CD14-positive monocyte (primary cell): ENCODE measurements at regions not wholly inside any gene's neighbourhood (a gene's known extent, or its start where the extent isn't known, plus 50 kb on each side); places are given as distances from the start of the nearest gene placed in this dataset.
"Not testable (repeated sequence)": the region's sequence is repeated elsewhere in the genome, so short reads cannot be mapped to it uniquely, and the experiment has no call there.

ENCODE experiments used
- DNase-seq, 3 donors: peaks; one replicate each; pipeline ENCODE4 v3.0.0-alpha.2; 2011 to 2022
- H2AFZ ChIP-seq: 2 replicates; pipeline ENCODE4 v1.6.0; 2012; ENCODE audit warnings: mild to moderate bottlenecking, low read depth, low read length, inconsistent platforms; ENCODE audit not compliant: insufficient read depth, poor library complexity, severe bottlenecking
- H3K27ac ChIP-seq, 2 donors: 1 replicate in 1 of 2; 2 replicates in 1 of 2; pipeline ENCODE4 v1.5.1; 2012 to 2013; ENCODE audit warnings: low read length in 2 of 2, control low read depth in 1 of 2, inconsistent platforms in 1 of 2, low read depth in 1 of 2, mild to moderate bottlenecking in 1 of 2
- H3K27me3 ChIP-seq, 2 donors: one replicate each; pipeline versions ENCODE4 v1.6.0 to v1.6.1; 2011 to 2013; ENCODE audit warnings: low read length in 2 of 2; ENCODE audit not compliant: control insufficient read depth in 2 of 2, insufficient read depth in 2 of 2
- H3K36me3 ChIP-seq, 2 donors: replicated peaks in 1 of 2; 1 replicate in 1 of 2; 2 replicates in 1 of 2; pipeline versions ENCODE4 v1.5.1 to v1.6.1; 2012 to 2013; ENCODE audit warnings: low read length in 2 of 2, control low read depth in 1 of 2, inconsistent platforms in 1 of 2, mild to moderate bottlenecking in 1 of 2; ENCODE audit not compliant: insufficient read depth in 2 of 2, control insufficient read depth in 1 of 2
- H3K4me1 ChIP-seq, 2 donors: 1 replicate in 1 of 2; 2 replicates in 1 of 2; pipeline versions ENCODE4 v1.5.1 to v1.6.1; 2012 to 2013; ENCODE audit warnings: low read length in 2 of 2, control low read depth in 1 of 2, inconsistent platforms in 1 of 2, mild to moderate bottlenecking in 1 of 2, moderate library complexity in 1 of 2; ENCODE audit not compliant: insufficient read depth in 2 of 2, control insufficient read depth in 1 of 2
- H3K4me2 ChIP-seq: replicated peaks from 2 replicates; pipeline ENCODE3; 2012; ENCODE audit warnings: low read length, moderate library complexity, mild to moderate bottlenecking; ENCODE audit not compliant: poor library complexity, severe bottlenecking; ENCODE audit errors: extremely low read depth
- H3K4me3 ChIP-seq, 3 experiments: fragments of 200-600 bp in 1 of 3; sonication (generic) in 1 of 3; replicated peaks in 1 of 3; 1 replicate in 2 of 3; 2 replicates in 1 of 3; pipeline ENCODE4 v1.5.1; 2011 to 2013; ENCODE audit warnings: low read length in 3 of 3, mild to moderate bottlenecking in 3 of 3, control low read depth in 2 of 3, low read depth in 2 of 3, inconsistent platforms in 1 of 3, moderate library complexity in 1 of 3
- H3K79me2 ChIP-seq: 2 replicates; pipeline ENCODE4 v1.6.0; 2012; ENCODE audit warnings: mild to moderate bottlenecking, control low read depth, inconsistent platforms, low read length, moderate library complexity; ENCODE audit not compliant: insufficient read depth
- H3K9ac ChIP-seq: 2 replicates; pipeline ENCODE4 v1.6.0; 2017; ENCODE audit warnings: low read length, mild to moderate bottlenecking; ENCODE audit not compliant: insufficient read depth, poor library complexity, severe bottlenecking
- H3K9me3 ChIP-seq, 2 donors: replicated peaks in 1 of 2; 1 replicate in 1 of 2; 2 replicates in 1 of 2; pipeline versions ENCODE4 v1.5.1 to v1.6.1; 2012 to 2013; ENCODE audit warnings: low read length in 2 of 2, control low read depth in 1 of 2; ENCODE audit not compliant: control insufficient read depth in 1 of 2, insufficient read depth in 1 of 2
- H4K20me1 ChIP-seq: 2 replicates; pipeline ENCODE4 v1.6.0; 2012; ENCODE audit warnings: mild to moderate bottlenecking, low read length, control low read depth, moderate library complexity; ENCODE audit not compliant: insufficient read depth
- H3K27ac Mint-ChIP-seq, 7 donors: one replicate each; pipeline ENCODE4 v1.8.0; 2020; ENCODE audit warnings: mild to moderate bottlenecking in 7 of 7, mixed read lengths in 7 of 7, moderate library complexity in 6 of 7, inconsistent platforms in 2 of 7
- H3K27me3 Mint-ChIP-seq, 3 donors: one replicate each; pipeline ENCODE4 v1.8.0; 2021 to 2022; ENCODE audit warnings: low read depth in 3 of 3, mild to moderate bottlenecking in 3 of 3, mixed read lengths in 3 of 3, moderate library complexity in 3 of 3, inconsistent platforms in 1 of 3
- H3K36me3 Mint-ChIP-seq, 2 donors: one replicate each; pipeline ENCODE4 v1.8.0; 2020; ENCODE audit warnings: mixed read lengths in 2 of 2, inconsistent platforms in 1 of 2, mild to moderate bottlenecking in 1 of 2
- H3K4me1 Mint-ChIP-seq: one replicate; pipeline ENCODE4 v1.8.0; 2020; ENCODE audit warnings: mild to moderate bottlenecking, mixed read lengths
- H3K4me3 Mint-ChIP-seq, 2 donors: one replicate each; pipeline ENCODE4 v1.8.0; 2020; ENCODE audit warnings: mild to moderate bottlenecking in 2 of 2, mixed read lengths in 2 of 2, moderate library complexity in 1 of 2
- H3K9me3 Mint-ChIP-seq, 7 donors: one replicate each; pipeline ENCODE4 v1.8.0; 2020 to 2022; ENCODE audit warnings: mixed read lengths in 7 of 7, mild to moderate bottlenecking in 6 of 7, moderate library complexity in 6 of 7, inconsistent platforms in 2 of 7
- WGBS: methylation state at CpG from one replicate; pipeline ENCODE4 v1.1.5; 2013; ENCODE audit warnings: missing lambda C conversion rate; ENCODE audit not compliant: insufficient coverage; 5-methylcytosine and 5-hydroxymethylcytosine counted together
- intact Hi-C, 2 donors: fragments of 100-400 bp; cut with micrococcal nuclease; formaldehyde crosslinking; loops; one replicate each; pipeline versions ENCODE4 v1.15.0 to v1.15.1; 2023
- TF ChIP-seq, protein P1 (sequence below): fragments of 200-600 bp; IDR thresholded peaks from one replicate; pipeline ENCODE4 v1.8.0; 2022; ENCODE audit warnings: antibody characterized with exemption, mild to moderate bottlenecking

- 71% methylated on average over 2 of the region's 4 CpGs for WGBS
- H3K4me1 Mint-ChIP-seq, result no peaks in the 10 kb centered on the region
- intact Hi-C loops, result no loop called here
- no peaks in the 10 kb centered on the region for H4K20me1 ChIP-seq
- no peaks in the 10 kb centered on the region for H3K9me3 ChIP-seq
- no peak overlapping the region for H3K9ac ChIP-seq
- no peaks in the 10 kb centered on the region for H3K4me1 ChIP-seq
- H3K4me3 ChIP-seq, result no peak overlapping the region
- no peak overlapping the region for H3K27ac ChIP-seq
- H2AFZ ChIP-seq, result no peak overlapping the region
- H3K9me3 Mint-ChIP-seq, result peaks cover 0 to 5% (median 0%) of the 10 kb centered on the region in 7 donors
- no peak overlapping the region for H3K4me3 Mint-ChIP-seq
- TF ChIP-seq, protein P1, sequence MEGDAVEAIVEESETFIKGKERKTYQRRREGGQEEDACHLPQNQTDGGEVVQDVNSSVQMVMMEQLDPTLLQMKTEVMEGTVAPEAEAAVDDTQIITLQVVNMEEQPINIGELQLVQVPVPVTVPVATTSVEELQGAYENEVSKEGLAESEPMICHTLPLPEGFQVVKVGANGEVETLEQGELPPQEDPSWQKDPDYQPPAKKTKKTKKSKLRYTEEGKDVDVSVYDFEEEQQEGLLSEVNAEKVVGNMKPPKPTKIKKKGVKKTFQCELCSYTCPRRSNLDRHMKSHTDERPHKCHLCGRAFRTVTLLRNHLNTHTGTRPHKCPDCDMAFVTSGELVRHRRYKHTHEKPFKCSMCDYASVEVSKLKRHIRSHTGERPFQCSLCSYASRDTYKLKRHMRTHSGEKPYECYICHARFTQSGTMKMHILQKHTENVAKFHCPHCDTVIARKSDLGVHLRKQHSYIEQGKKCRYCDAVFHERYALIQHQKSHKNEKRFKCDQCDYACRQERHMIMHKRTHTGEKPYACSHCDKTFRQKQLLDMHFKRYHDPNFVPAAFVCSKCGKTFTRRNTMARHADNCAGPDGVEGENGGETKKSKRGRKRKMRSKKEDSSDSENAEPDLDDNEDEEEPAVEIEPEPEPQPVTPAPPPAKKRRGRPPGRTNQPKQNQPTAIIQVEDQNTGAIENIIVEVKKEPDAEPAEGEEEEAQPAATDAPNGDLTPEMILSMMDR, result no peak
- DNase-seq, result no peak
- H3K36me3 ChIP-seq, result no peaks in the 10 kb centered on the region
- H3K4me2 ChIP-seq, result no peak overlapping the region
- no peaks in the 10 kb centered on the region for H3K36me3 Mint-ChIP-seq
- no peaks in the 10 kb centered on the region for H3K27me3 Mint-ChIP-seq
- H3K79me2 ChIP-seq, result no peaks in the 10 kb centered on the region
- H3K27ac Mint-ChIP-seq, result no peak overlapping the region
- no peaks in the 10 kb centered on the region for H3K27me3 ChIP-seq
Observed at GRCh38 chr14:106080922-106081321, 554.5 kb downstream of the TMEM121 start.

- H3K27ac ChIP-seq, H3K9ac ChIP-seq, H3K36me3 ChIP-seq, H3K79me2 ChIP-seq, H3K9me3 Mint-ChIP-seq, H3K4me1 ChIP-seq, H3K4me3 ChIP-seq, H3K4me2 ChIP-seq, H3K27me3 ChIP-seq, intact Hi-C loops, H4K20me1 ChIP-seq, H3K4me1 Mint-ChIP-seq, H3K27me3 Mint-ChIP-seq, H3K9me3 ChIP-seq, H3K4me3 Mint-ChIP-seq, H2AFZ ChIP-seq, H3K27ac Mint-ChIP-seq, H3K36me3 Mint-ChIP-seq, DNase-seq: not testable (repeated sequence)
- WGBS, result 43% methylated on average over 2 of the region's 6 CpGs
Observed at GRCh38 chr14:106081721-106082120, 555.3 kb downstream of the TMEM121 start.
